Urothelium cell line (cell line): ENCODE measurements at regions not wholly inside any gene's neighbourhood (a gene's known extent, or its start where the extent isn't known, plus 50 kb on each side); places are given as distances from the start of the nearest gene placed in this dataset.
A peak's percentile ranks its signal among the peaks of the same experiment; 100 is the strongest.
"Not testable (repeated sequence)": the region's sequence is repeated elsewhere in the genome, so short reads cannot be mapped to it uniquely, and the experiment has no call there.

Experiments
- DNase-seq: peaks from one replicate; pipeline ENCODE4 v3.0.0; 2011; ENCODE audit warnings: low spot score, mixed read lengths
- FAIRE-seq: peaks from 2 replicates; lab custom pipeline; 2011; peaks lifted over from hg19 to GRCh38; lab: Jason Lieb, UNC

GRCh38 chr6:22119500-22119899, 177.3 kb downstream of the PRL start:
- FAIRE-seq, result no peak
- DNase-seq, result no peak

DNA sequence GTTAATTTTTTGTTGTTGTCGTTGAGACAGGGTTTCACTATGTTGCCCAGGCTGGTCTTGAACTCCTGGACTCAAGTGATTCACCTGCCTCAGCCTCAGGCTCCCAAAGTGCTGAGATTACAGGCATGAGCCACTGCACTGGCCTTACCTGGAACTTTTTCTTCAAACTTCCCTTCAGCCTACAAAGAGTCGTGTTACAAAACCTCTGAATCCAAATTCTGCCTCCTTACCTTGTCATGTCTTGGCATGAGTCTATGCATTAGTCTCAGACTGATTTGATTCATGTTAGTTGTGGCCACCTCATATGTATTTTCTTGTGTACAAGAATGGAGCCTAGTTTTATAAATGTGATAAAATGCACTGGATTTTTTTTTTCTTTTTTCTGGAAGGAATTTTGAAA, 172.1 kb downstream of the PRL start:
- no peak for FAIRE-seq
- DNase-seq, result no peak

GRCh38 chr6:22126910-22127309, 169.9 kb downstream of the PRL start:
- FAIRE-seq (no peak), DNase-seq (no peak)

DNA sequence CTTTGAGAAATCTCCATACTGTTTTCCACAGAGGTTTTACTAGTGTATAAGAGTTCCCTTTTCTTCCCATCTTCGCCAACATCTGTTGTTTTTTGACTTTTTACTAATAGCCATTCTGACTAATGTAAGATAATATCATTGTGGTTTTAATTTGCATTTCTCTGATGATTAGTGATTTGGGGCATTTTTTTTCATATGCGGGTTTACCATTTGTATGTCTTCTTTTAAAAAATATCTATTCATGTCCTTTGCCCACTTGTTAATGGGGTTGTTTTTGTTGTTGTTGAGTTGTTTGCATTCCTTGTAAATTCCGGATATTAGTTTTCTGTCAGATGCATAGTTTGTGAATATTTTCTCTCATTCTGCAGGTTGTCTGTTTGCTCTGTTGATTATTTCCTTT, 167.1 kb downstream of the PRL start:
- DNase-seq (no peak), FAIRE-seq (no peak)

DNA sequence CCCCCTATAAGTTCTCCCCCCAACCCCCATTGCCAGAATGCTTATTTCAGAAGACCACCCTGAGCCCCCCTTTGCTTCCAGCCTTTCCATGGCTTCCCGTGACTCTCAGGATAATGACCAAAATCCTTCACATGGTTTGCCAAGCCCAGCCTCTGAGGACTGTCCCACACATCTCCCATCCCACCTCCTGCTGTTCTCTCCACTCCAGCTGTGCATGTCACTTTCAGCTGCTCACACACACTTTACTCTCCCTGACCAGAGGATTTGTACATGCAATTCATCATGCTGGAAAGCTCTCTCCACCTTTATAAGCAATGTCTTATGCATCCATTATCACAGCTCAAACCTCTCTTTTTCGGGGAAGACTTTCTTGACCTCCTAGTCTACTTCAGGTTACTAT, 164.2 kb downstream of the PRL start:
- no peak for FAIRE-seq
- DNase-seq, result no peak

GRCh38 chr6:22133357-22133756, 163.5 kb downstream of the PRL start:
- FAIRE-seq, result no peak
- no peak for DNase-seq

GRCh38 chr6:22134308-22134707, 162.5 kb downstream of the PRL start:
- no peak for DNase-seq
- FAIRE-seq, result no peak

DNA sequence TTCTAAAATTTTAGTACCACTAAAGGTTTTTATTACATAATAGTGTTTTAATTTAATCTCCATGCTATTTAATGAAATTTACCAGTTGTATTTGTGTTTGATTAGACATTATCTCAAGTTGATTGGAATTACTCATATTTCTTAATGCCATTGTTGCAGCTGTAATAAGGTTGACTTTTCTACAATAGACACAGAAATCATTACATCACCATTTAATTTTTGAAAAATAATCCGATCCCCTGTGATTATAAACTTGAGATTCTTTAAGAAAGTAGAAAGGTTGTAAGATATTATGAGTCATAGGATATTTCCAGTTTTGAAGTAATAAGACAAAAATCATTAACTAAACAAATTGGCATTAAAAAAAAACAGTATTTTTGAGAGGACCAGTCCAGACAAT, 161.4 kb downstream of the PRL start:
- DNase-seq (no peak), FAIRE-seq (no peak)

DNA sequence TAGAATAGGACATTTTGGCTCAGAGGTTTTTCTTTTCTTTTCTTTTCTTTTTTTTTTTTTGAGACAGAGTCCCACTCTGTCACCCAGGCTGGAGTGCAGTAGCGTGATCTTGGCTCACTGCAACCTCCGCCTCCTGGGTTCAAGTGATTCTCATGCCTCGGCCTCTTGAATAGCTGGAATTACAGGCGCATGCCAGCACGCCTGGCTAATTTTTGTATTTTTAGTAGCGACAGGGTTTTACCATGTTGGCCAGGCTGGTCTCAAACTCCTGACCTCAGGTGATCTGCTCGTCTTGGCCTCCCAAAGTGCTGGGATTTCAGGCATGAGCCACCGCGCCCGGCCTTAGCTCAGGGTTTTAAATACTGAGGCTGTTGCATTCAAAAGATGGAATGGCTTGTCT, 156.1 kb downstream of the PRL start:
- DNase-seq, FAIRE-seq: not testable (repeated sequence)

- FAIRE-seq (no peak), DNase-seq (peak; percentile 21)
These were observed 155.5 kb downstream of the PRL start for GRCh38 chr6:22141241-22141745.

DNA sequence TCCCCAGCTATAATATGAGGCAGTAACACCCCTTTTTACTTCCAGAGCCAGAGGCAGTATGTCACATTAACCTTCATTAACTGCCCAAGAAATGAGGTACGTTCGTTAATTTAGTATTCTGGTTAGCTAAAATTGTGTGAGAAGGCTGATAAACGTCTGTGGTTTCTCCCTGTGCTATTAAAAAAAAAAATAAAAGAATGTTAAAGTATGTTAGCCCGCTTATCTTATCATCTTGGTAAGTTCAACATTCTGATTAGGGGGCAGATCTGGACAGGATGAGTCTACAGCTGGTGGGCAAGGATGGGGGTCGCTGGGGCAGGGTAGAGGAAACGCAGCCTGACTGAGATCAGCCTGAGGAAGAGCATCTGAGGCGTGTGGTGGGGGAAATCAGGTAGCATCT, 154.0 kb downstream of the PRL start:
- no peak for DNase-seq
- FAIRE-seq, result no peak

DNA sequence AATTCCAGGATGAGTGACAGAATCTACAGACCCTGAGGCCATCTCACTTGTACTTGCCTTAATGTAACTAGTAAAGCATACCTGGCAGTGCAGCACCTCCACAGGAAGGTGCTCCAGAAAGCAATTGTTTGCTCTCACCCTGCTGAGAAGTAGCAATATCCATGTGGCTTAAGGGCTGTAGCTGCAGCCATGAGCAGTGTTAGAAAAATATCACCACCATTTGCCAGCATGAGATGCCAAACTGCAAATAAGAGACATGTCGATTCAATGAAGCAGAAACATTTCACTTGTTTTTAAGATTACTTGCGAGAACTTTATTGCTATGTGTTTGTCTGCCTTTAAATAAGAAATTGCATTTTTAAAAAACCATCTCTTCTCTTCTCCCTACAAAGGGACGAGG, 151.5 kb downstream of the PRL start:
- FAIRE-seq, result no peak
- DNase-seq, result no peak

GRCh38 chr6:22145823-22146677, 150.8 kb downstream of the PRL start:
- DNase-seq, result peak; percentile 70

GRCh38 chr6:22146678-22146930, 150.2 kb downstream of the PRL start:
- DNase-seq (peak; percentile 27), FAIRE-seq (no peak)

More at GRCh38 chr6:22145823-22146677, 150.8 kb downstream of the PRL start:
- FAIRE-seq, result no peak

- FAIRE-seq (no peak), DNase-seq (no peak)
These were observed 149.7 kb downstream of the PRL start for GRCh38 chr6:22146931-22147701.

- no peak for FAIRE-seq
- peak; percentile 71 for DNase-seq
These were observed 148.7 kb downstream of the PRL start for GRCh38 chr6:22147921-22148776.

GRCh38 chr6:22149096-22149495, 147.7 kb downstream of the PRL start:
- no peak for DNase-seq
- no peak for FAIRE-seq

- no peak for FAIRE-seq
- no peak for DNase-seq
These were observed 147.1 kb downstream of the PRL start for GRCh38 chr6:22149501-22150367.

DNA sequence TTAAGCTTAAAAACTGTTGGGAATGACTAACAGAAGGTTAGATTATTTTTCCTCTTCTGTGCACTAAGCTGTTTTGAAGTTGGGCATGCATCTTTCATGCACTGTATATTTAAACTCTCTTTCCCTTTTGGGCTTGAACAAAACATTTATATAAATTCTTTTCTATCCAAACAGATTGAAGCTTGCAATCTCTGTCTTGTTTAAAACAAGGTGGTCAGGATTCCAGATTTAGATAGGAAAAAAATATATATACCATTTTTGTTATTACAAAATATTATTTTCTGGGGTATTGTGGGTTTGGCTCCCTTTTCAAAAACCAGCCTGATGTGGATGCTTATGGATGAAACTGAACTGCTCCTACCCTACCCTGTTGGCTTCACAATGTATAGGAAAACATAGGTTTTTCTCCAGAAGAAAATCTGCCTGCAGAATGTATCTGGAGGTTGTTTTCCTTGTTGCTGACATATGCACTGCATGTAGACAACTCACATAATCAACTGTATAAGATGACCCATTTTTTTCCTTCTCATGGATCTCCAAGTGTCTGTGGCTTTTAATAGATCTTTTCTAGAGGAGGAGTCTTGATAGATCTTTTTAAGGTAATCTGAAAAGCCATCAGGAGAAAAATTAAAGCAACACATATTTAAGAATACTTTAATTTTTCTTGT, 146.3 kb downstream of the PRL start:
- DNase-seq, result no peak
- FAIRE-seq, result no peak

GRCh38 chr6:22151892-22152291, 144.9 kb downstream of the PRL start:
- no peak for FAIRE-seq
- DNase-seq, result no peak
